HCT116 (cell line): ENCODE measurements at regions not wholly inside any gene's neighbourhood (a gene's known extent, or its start where the extent isn't known, plus 50 kb on each side); places are given as distances from the start of the nearest gene placed in this dataset.
"Not testable (repeated sequence)": the region's sequence is repeated elsewhere in the genome, so short reads cannot be mapped to it uniquely, and the experiment has no call there.

Source experiments
- ATAC-seq: fragments of 200-7000 bp; cut with Tn5 transposase; 2 replicates; pipeline ENCODE4 v1.9.1; 2020; ENCODE audit warnings: mild to moderate bottlenecking, moderate library complexity
- BruUV-seq: library from RNA; stranded (reverse); fragments of 400-500 nt; replicated peaks from 2 replicates; lab custom pipeline; 2021; lab: Mats Ljungman, UMichigan
- CTCF ChIA-PET: fragments of 300-600 bp; sonication (Branson Sonifier 250); formaldehyde crosslinking; loops from one replicate; lab custom pipeline; 2021; ENCODE audit warnings: antibody characterized with exemption; lab: Charles Lee
- POLR2A ChIA-PET: fragments of 300-600, 350-600 bp; sonication (Branson Sonifier 250); formaldehyde crosslinking; loops from one replicate; lab custom pipeline; 2021; ENCODE audit warnings: antibody characterized with exemption; lab: Charles Lee
- RAD21 ChIA-PET, 2 experiments: fragments of 300-600 bp; sonication (Branson Sonifier 250); formaldehyde crosslinking; loops; one replicate each; lab custom pipeline; 2023; ENCODE audit warnings: low total read pairs in 2 of 2; ENCODE audit not compliant: uncharacterized antibody in 2 of 2, unreplicated experiment in 2 of 2, low non-redundant PET in 1 of 2; lab: Charles Lee
- DNase-seq: peaks from one replicate; pipeline ENCODE4 v3.0.0-alpha.2; 2010; ENCODE audit warnings: low read depth, low spot score
- H2AFZ ChIP-seq: fragments of 200-600 bp; shearing (Covaris generic), sonication (generic); 2 replicates; pipeline ENCODE4 v1.6.1; 2017; ENCODE audit warnings: low read depth, mixed run types, mixed read lengths, antibody characterized with exemption, low read length; ENCODE audit not compliant: poor library complexity, severe bottlenecking
- H3K27ac ChIP-seq: 2 replicates; pipeline ENCODE4 v1.5.1; 2012; ENCODE audit warnings: low read depth, low read length
- H3K27me3 ChIP-seq: fragments of 200-600 bp; sonication (generic); 2 replicates; pipeline ENCODE4 v1.6.1; 2016; ENCODE audit warnings: mixed run types, low read length, mixed read lengths; ENCODE audit not compliant: insufficient read depth
- H3K36me3 ChIP-seq, 2 experiments: fragments of 200-500 bp in 1 of 2; fragments of 200-600 bp in 1 of 2; sonication (Bioruptor generic) in 1 of 2; sonication (generic) in 1 of 2; 2 replicates each; pipeline versions ENCODE4 v1.5.1 to v1.6.1; 2014 to 2016; ENCODE audit warnings: low read length in 2 of 2, inconsistent platforms in 1 of 2, mixed read lengths in 1 of 2, mixed run types in 1 of 2; ENCODE audit not compliant: insufficient read depth in 2 of 2, control insufficient read depth in 1 of 2
- H3K4me1 ChIP-seq, 2 experiments: fragments of 200-600 bp in 1 of 2; sonication (generic) in 1 of 2; 2 replicates each; pipeline versions ENCODE4 v1.5.1 to v1.6.1; 2012 to 2017; ENCODE audit warnings: low read length in 2 of 2, inconsistent platforms in 1 of 2, mild to moderate bottlenecking in 1 of 2, mixed read lengths in 1 of 2, mixed run types in 1 of 2, moderate library complexity in 1 of 2; ENCODE audit not compliant: insufficient read depth in 2 of 2, control insufficient read depth in 1 of 2
- H3K4me2 ChIP-seq: fragments of 200-600 bp; sonication (generic); 2 replicates; pipeline ENCODE4 v1.6.1; 2017; ENCODE audit warnings: mixed run types, low read length, mixed read lengths
- H3K4me3 ChIP-seq, 2 experiments: fragments of 200-600 bp in 1 of 2; sonication (generic) in 1 of 2; replicated peaks in 1 of 2; 2 replicates each; pipeline ENCODE4 v1.5.1; 2011 to 2016; ENCODE audit warnings: low read length in 2 of 2, control low read depth in 1 of 2, low read depth in 1 of 2, mild to moderate bottlenecking in 1 of 2, mixed read lengths in 1 of 2, mixed run types in 1 of 2
- H3K79me2 ChIP-seq: fragments of 200-600 bp; sonication (generic); 2 replicates; pipeline ENCODE4 v1.6.1; 2017; ENCODE audit warnings: mild to moderate bottlenecking, mixed run types, low read length, moderate library complexity, mixed read lengths; ENCODE audit not compliant: insufficient read depth
- H3K9ac ChIP-seq: fragments of 200-600 bp; sonication (generic); 2 replicates; pipeline ENCODE4 v1.6.1; 2016; ENCODE audit warnings: low read length, mixed read lengths
- H3K9me2 ChIP-seq: fragments of 200-600 bp; sonication (generic), shearing (Covaris generic); 2 replicates; pipeline ENCODE4 v1.6.1; 2017; ENCODE audit warnings: mixed run types, mild to moderate bottlenecking, moderate library complexity; ENCODE audit not compliant: insufficient read depth
- H3K9me3 ChIP-seq, 2 experiments: fragments of 200-500 bp in 1 of 2; fragments of 200-600 bp in 1 of 2; sonication (Bioruptor generic) in 1 of 2; sonication (generic) in 1 of 2; 2 replicates each; pipeline ENCODE4 v1.6.1; 2014 to 2017; ENCODE audit warnings: low read length in 2 of 2, mixed read lengths in 2 of 2, inconsistent platforms in 1 of 2, low read depth in 1 of 2, mild to moderate bottlenecking in 1 of 2, mixed run types in 1 of 2, moderate library complexity in 1 of 2; ENCODE audit not compliant: control insufficient read depth in 1 of 2, insufficient read depth in 1 of 2
- H4K20me1 ChIP-seq: fragments of 200-600 bp; sonication (generic), shearing (Covaris generic); 2 replicates; pipeline ENCODE4 v1.6.1; 2017; ENCODE audit warnings: mixed run types, mild to moderate bottlenecking, moderate library complexity; ENCODE audit not compliant: insufficient read depth
- intact Hi-C: fragments of 100-400 bp; cut with micrococcal nuclease; formaldehyde crosslinking; loops from 2 replicates; pipeline ENCODE4 v1.10.0; 2022

- H3K79me2 ChIP-seq, H3K9me3 ChIP-seq, H3K27me3 ChIP-seq, RAD21 ChIA-PET, H4K20me1 ChIP-seq, H3K4me3 ChIP-seq, intact Hi-C loops, H3K4me1 ChIP-seq, BruUV-seq, H3K9ac ChIP-seq, H2AFZ ChIP-seq, CTCF ChIA-PET, H3K9me2 ChIP-seq, ATAC-seq, DNase-seq, H3K27ac ChIP-seq, POLR2A ChIA-PET, H3K36me3 ChIP-seq, H3K4me2 ChIP-seq: not testable (repeated sequence)
Observed at GRCh38 chr21:6156712-6157389, 4364.5 kb upstream of the TPTE start.

DNA sequence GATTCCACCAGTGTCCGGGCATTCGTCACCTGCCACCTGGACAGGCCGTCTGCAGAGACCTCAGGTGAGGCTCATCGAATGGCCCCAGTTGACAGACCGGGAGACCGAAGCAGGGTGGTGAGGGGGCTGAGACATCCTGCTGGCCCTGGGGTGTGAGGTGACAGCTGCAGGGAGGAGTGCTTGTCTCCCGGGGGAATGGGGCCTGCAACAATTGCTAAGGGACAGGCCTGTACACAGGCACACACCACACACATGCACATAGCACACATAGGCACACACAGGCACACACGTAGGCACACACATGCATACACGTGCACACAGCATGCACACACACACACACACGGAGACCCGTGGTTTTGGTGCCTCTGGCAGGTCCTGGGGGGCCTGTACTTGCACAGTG, 4363.9 kb upstream of the TPTE start:
- POLR2A ChIA-PET, H3K9me2 ChIP-seq, H3K4me1 ChIP-seq, intact Hi-C loops, H3K27ac ChIP-seq, BruUV-seq, H3K27me3 ChIP-seq, H3K79me2 ChIP-seq, H3K4me3 ChIP-seq, H4K20me1 ChIP-seq, CTCF ChIA-PET, RAD21 ChIA-PET, H3K9ac ChIP-seq, H3K9me3 ChIP-seq, DNase-seq, H3K4me2 ChIP-seq, H3K36me3 ChIP-seq, H2AFZ ChIP-seq, ATAC-seq: not testable (repeated sequence)

- H3K27ac ChIP-seq, H3K9me2 ChIP-seq, H3K4me1 ChIP-seq, H3K9ac ChIP-seq, intact Hi-C loops, POLR2A ChIA-PET, CTCF ChIA-PET, H3K36me3 ChIP-seq, BruUV-seq, H3K9me3 ChIP-seq, RAD21 ChIA-PET, DNase-seq, H3K27me3 ChIP-seq, ATAC-seq, H3K4me2 ChIP-seq, H3K4me3 ChIP-seq, H2AFZ ChIP-seq, H3K79me2 ChIP-seq, H4K20me1 ChIP-seq: not testable (repeated sequence)
Observed at GRCh38 chr21:6158171-6158570, 4363.2 kb upstream of the TPTE start.
